ENCODE measurements at regions not wholly inside any gene's neighbourhood (a gene's known extent, or its start where the extent isn't known, plus 50 kb on each side); places are given as distances from the start of the nearest gene placed in this dataset.

DNA sequence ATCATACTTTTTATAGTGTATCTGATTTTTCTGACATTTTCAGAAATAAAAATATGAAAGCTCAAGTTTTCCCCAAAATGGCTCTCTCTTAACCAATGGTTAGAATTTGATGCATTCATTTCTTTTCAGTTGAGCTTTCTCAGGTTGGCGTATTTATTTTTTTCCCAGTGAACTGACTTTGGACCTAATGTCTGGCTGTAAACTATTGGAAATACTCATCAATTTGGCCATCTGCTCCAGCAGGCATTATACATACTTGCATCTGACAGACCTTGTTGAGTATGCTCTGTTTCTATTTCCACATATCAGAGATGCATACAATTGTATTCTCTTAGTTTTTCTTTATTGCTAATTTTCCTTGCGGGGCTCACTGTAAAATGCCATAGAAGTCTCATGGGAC lies 1374.8 kb upstream of the MAP3K7 start:
- TF ChIP-seq SMAD5 (IDR thresholded peaks at IDR 0.05; ENCODE audit: low read depth) (no peak), MEF2A (IDR thresholded peaks at IDR 0.05; ENCODE audit: insufficient read depth, low read depth, low read length) (no peak), BMI1 (IDR thresholded peaks at IDR 0.05; ENCODE audit: borderline replicate concordance) (no peak), RFX5 (IDR thresholded peaks at IDR 0.05; ENCODE audit: low read depth, low read length) (no peak)
- TF ChIP-seq, protein P1, sequence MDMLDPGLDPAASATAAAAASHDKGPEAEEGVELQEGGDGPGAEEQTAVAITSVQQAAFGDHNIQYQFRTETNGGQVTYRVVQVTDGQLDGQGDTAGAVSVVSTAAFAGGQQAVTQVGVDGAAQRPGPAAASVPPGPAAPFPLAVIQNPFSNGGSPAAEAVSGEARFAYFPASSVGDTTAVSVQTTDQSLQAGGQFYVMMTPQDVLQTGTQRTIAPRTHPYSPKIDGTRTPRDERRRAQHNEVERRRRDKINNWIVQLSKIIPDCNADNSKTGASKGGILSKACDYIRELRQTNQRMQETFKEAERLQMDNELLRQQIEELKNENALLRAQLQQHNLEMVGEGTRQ (IDR thresholded peaks at IDR 0.05; ENCODE audit: borderline replicate concordance, low read depth, low read length) = no peak
- TF ChIP-seq, protein P2, sequence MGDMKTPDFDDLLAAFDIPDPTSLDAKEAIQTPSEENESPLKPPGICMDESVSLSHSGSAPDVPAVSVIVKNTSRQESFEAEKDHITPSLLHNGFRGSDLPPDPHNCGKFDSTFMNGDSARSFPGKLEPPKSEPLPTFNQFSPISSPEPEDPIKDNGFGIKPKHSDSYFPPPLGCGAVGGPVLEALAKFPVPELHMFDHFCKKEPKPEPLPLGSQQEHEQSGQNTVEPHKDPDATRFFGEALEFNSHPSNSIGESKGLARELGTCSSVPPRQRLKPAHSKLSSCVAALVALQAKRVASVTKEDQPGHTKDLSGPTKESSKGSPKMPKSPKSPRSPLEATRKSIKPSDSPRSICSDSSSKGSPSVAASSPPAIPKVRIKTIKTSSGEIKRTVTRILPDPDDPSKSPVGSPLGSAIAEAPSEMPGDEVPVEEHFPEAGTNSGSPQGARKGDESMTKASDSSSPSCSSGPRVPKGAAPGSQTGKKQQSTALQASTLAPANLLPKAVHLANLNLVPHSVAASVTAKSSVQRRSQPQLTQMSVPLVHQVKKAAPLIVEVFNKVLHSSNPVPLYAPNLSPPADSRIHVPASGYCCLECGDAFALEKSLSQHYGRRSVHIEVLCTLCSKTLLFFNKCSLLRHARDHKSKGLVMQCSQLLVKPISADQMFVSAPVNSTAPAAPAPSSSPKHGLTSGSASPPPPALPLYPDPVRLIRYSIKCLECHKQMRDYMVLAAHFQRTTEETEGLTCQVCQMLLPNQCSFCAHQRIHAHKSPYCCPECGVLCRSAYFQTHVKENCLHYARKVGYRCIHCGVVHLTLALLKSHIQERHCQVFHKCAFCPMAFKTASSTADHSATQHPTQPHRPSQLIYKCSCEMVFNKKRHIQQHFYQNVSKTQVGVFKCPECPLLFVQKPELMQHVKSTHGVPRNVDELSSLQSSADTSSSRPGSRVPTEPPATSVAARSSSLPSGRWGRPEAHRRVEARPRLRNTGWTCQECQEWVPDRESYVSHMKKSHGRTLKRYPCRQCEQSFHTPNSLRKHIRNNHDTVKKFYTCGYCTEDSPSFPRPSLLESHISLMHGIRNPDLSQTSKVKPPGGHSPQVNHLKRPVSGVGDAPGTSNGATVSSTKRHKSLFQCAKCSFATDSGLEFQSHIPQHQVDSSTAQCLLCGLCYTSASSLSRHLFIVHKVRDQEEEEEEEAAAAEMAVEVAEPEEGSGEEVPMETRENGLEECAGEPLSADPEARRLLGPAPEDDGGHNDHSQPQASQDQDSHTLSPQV (IDR thresholded peaks at IDR 0.05) = no peak
- Histone ChIP-seq H3K4me1 (ENCODE audit: control insufficient read depth, insufficient read depth, low read length) (no peaks in the 10 kb centered on the region), H3K79me2 (ENCODE audit: control insufficient read depth, insufficient read depth, low read length) (no peaks in the 10 kb centered on the region), H3K36me3 (ENCODE audit: control insufficient read depth in 2 of 2, insufficient read depth in 2 of 2, low read length in 1 of 2) (no peaks in the 10 kb centered on the region), H3K9ac (ENCODE audit: control insufficient read depth, insufficient read depth, low read length) (no peak overlapping the region), H3K9me3 (replicated peaks; ENCODE audit: control insufficient read depth, insufficient read depth, low read length) (no peaks in the 10 kb centered on the region; the same call in 2 of the 3 replicates), H4K20me1 (ENCODE audit: control insufficient read depth, insufficient read depth) (no peaks in the 10 kb centered on the region), H2AFZ (ENCODE audit: control insufficient read depth, low read depth, low read length) (no peak overlapping the region), H3K27me3 (replicated peaks in 1 of 2; ENCODE audit: control insufficient read depth in 2 of 2, insufficient read depth in 2 of 2, low read length in 1 of 2) (no peaks in the 10 kb centered on the region), H3K4me2 (ENCODE audit: control insufficient read depth, insufficient read depth) (no peak overlapping the region), H3K4me3 (no peak overlapping the region), H3K27ac (ENCODE audit: control insufficient read depth, insufficient read depth) (no peak overlapping the region)
- ChIA-PET CTCF (no interaction called here), SMC1A (ENCODE audit: uncharacterized antibody, unreplicated experiment) (interaction anchor here (0.7 to 1.0 kb wide), 3 partner anchors 29 to 268 kb away, joined by 3 read pairs; no protein-coding TSS in a partner anchor), POLR2A (no interaction called here), RAD21 (ENCODE audit: unreplicated experiment) (no interaction called here)
- no TSS peak for BruUV-seq (replicated peaks)
- WGBS (ENCODE audit: insufficient coverage, insufficient replicate concordance, low lambda C conversion rate, missing lambda C conversion rate) = 83% methylated on average over 2 of the region's 2 CpGs
- no peak for FAIRE-seq
- intact Hi-C loops (cut with micrococcal nuclease; ENCODE audit: unreplicated experiment) (no loop called here), in situ Hi-C loops (cut with MboI) (no loop called here)
- no peak for DNase-seq (ENCODE audit: low read depth, low spot score)
- no peak for ATAC-seq

Measured in GM12878 (cell line).